HFF-Myc (cell line): ENCODE measurements at regions not wholly inside any gene's neighbourhood (a gene's known extent, or its start where the extent isn't known, plus 50 kb on each side); places are given as distances from the start of the nearest gene placed in this dataset.
"Not testable (repeated sequence)": the region's sequence is repeated elsewhere in the genome, so short reads cannot be mapped to it uniquely, and the experiment has no call there.

ENCODE experiments used
- DNase-seq: peaks from one replicate; pipeline ENCODE4 v3.0.0-alpha.2; 2011; ENCODE audit warnings: low read depth; ENCODE audit errors: extremely low read depth
- H3K4me3 ChIP-seq: replicated peaks from 2 replicates; pipeline ENCODE4 v1.5.1; 2011; ENCODE audit warnings: low read depth, mild to moderate bottlenecking, control low read depth, low read length
- TF ChIP-seq, protein P1 (sequence below): IDR thresholded peaks from 2 replicates; pipeline ENCODE4 v1.5.1; 2012; ENCODE audit warnings: mild to moderate bottlenecking, low read depth, low read length, control low read depth; ENCODE audit errors: missing control alignments

DNA sequence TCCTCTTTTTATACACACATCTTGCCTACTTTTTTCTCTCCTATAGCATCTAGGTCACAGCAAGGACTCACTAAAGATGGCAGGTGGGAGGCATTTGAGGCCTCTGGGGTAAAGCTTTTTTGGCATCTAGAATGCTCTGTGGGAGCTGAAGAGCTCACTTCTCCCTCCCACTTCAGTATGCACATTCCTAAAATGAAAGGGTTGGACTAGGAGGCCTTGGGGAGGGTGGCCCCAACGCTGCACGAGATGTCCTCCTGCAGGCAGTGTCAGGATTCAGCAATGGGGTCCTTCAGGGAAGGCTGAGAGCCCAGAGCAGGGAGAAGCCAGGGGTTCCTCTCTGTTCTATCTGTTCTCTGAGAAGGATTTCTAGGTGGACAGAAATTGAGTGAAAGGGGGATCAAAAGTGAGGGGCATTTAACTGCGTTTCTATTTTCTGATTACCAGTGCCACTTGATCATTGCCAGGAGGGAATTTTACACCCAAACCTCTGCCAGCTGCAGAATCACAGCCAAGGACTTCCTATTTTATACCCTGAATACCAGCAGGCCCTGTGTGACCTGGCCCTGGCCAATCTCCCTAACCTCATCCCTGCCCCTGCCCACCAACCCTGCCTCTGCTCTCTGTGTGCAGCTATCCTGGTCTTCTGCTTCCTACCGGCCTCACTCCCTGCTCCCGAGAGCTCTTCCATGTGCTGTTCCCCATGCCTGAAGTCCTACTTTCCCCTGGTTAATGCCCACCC is 186.2 kb downstream of the CYP26B1 start:
- TF ChIP-seq, protein P1, sequence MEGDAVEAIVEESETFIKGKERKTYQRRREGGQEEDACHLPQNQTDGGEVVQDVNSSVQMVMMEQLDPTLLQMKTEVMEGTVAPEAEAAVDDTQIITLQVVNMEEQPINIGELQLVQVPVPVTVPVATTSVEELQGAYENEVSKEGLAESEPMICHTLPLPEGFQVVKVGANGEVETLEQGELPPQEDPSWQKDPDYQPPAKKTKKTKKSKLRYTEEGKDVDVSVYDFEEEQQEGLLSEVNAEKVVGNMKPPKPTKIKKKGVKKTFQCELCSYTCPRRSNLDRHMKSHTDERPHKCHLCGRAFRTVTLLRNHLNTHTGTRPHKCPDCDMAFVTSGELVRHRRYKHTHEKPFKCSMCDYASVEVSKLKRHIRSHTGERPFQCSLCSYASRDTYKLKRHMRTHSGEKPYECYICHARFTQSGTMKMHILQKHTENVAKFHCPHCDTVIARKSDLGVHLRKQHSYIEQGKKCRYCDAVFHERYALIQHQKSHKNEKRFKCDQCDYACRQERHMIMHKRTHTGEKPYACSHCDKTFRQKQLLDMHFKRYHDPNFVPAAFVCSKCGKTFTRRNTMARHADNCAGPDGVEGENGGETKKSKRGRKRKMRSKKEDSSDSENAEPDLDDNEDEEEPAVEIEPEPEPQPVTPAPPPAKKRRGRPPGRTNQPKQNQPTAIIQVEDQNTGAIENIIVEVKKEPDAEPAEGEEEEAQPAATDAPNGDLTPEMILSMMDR: no peak
- DNase-seq: no peak
- H3K4me3 ChIP-seq: no peak overlapping the region

- TF ChIP-seq, protein P1: no peak
- no peak overlapping the region for H3K4me3 ChIP-seq
- no peak for DNase-seq
Observed at GRCh38 chr2:71959494-71959893, 188.2 kb downstream of the CYP26B1 start.

GRCh38 chr2:71958426-71958825 is 189.2 kb downstream of the CYP26B1 start:
- not testable (repeated sequence) for DNase-seq, H3K4me3 ChIP-seq

DNA sequence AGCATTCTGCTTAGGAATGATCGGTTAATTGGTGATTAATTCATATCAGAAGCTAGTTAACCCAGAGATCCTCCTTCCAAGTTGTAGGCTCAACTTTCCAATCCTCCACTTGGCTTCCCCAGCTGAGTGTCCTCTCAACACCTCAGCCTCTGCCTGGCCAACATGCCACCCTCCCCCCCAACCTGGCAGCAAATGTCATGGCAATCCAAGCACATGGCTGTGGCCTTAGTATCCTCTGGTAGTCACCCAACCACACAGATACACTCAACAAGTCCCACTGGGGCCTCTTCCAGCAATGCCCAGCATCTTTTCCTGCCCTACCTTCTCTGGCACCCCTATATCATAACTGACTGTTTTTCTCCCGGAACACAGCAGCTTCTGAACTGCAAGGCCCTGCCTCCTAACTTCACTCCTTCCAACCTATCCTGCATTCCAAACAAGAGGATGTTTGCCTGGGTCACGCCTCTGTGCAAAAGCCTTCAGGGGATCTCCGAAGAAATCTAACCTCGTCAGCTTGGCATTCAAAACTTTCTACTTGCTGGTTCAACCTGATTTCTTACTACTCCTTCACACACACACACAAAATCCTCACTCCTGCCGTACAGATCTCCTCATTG is 195.0 kb downstream of the CYP26B1 start:
- no peak for DNase-seq
- H3K4me3 ChIP-seq: no peak overlapping the region
- TF ChIP-seq, protein P1: no peak

- DNase-seq: no peak
- TF ChIP-seq, protein P1: no peak
- H3K4me3 ChIP-seq: no peak overlapping the region
Observed at GRCh38 chr2:71951718-71952404, 195.8 kb downstream of the CYP26B1 start.

GRCh38 chr2:71951083-71951468 is 196.6 kb downstream of the CYP26B1 start:
- TF ChIP-seq, protein P1: no peak
- H3K4me3 ChIP-seq: no peak overlapping the region
- DNase-seq: no peak
